ENCODE measurements at regions not wholly inside any gene's neighbourhood (a gene's known extent, or its start where the extent isn't known, plus 50 kb on each side); places are given as distances from the start of the nearest gene placed in this dataset.
A peak's percentile ranks its signal among the peaks of the same experiment; 100 is the strongest.
"Not testable (repeated sequence)": the region's sequence is repeated elsewhere in the genome, so short reads cannot be mapped to it uniquely, and the experiment has no call there.

GRCh38 chr7:19537942-19538401 lies 170.9 kb downstream of the POLR1F start:
- peak in 1 of 51 donors; percentile 3 for DNase-seq

- DNase-seq, result no peak
Measured at GRCh38 chr7:19533266-19533665, 175.6 kb downstream of the POLR1F start.

GRCh38 chr7:19530852-19531251 lies 178.0 kb downstream of the POLR1F start:
- DNase-seq, result no peak

GRCh38 chr7:19530261-19530660 lies 178.6 kb downstream of the POLR1F start:
- no peak for DNase-seq

GRCh38 chr7:19526639-19527038 lies 182.2 kb downstream of the POLR1F start:
- DNase-seq, result no peak

GRCh38 chr7:19522486-19522885 lies 186.4 kb downstream of the POLR1F start:
- DNase-seq, result no peak

GRCh38 chr7:19520392-19520791 lies 188.4 kb downstream of the POLR1F start:
- DNase-seq, result no peak

- no peak for DNase-seq
Measured at GRCh38 chr7:19519443-19520021, 189.3 kb downstream of the POLR1F start.

- DNase-seq, result not testable (repeated sequence)
Measured at GRCh38 chr7:19517546-19517945, 191.3 kb downstream of the POLR1F start.

GRCh38 chr7:19508821-19509220 lies 200.0 kb downstream of the POLR1F start:
- no peak for DNase-seq

GRCh38 chr7:19508124-19508523 lies 200.7 kb downstream of the POLR1F start:
- no peak for DNase-seq

GRCh38 chr7:19491821-19492452 lies 216.9 kb downstream of the POLR1F start:
- DNase-seq, result no peak

GRCh38 chr7:19491371-19491770 lies 217.5 kb downstream of the POLR1F start:
- no peak for DNase-seq

- DNase-seq, result no peak
Measured at GRCh38 chr7:19489162-19489820, 219.5 kb downstream of the POLR1F start.

GRCh38 chr7:19488056-19488455 lies 220.8 kb downstream of the POLR1F start:
- no peak for DNase-seq

GRCh38 chr7:19482628-19483027 lies 226.2 kb downstream of the POLR1F start:
- DNase-seq, result no peak

- no peak for DNase-seq
Measured at GRCh38 chr7:19480383-19480782, 228.5 kb downstream of the POLR1F start.

GRCh38 chr7:19470031-19470430 lies 238.8 kb downstream of the POLR1F start:
- no peak for DNase-seq

GRCh38 chr7:19465861-19466260 lies 243.0 kb downstream of the POLR1F start:
- DNase-seq, result no peak

- no peak for DNase-seq
Measured at GRCh38 chr7:19464751-19465150, 244.1 kb downstream of the POLR1F start.

GRCh38 chr7:19464241-19464640 lies 244.6 kb downstream of the POLR1F start:
- DNase-seq, result no peak

- no peak for DNase-seq
Measured at GRCh38 chr7:19463581-19463980, 245.3 kb downstream of the POLR1F start.

GRCh38 chr7:19455623-19456022 lies 253.2 kb downstream of the POLR1F start:
- no peak for DNase-seq
